Mesothelial cell of epicardium (in vitro differentiated cells): ENCODE measurements at regions not wholly inside any gene's neighbourhood (a gene's known extent, or its start where the extent isn't known, plus 50 kb on each side); places are given as distances from the start of the nearest gene placed in this dataset.

Source experiments
- DNase-seq, 2 experiments: peaks; one replicate each; pipeline ENCODE4 v3.0.0; 2021; ENCODE audit warnings: low spot score in 2 of 2; ENCODE audit not compliant: unreplicated experiment in 2 of 2
- H3K27ac Mint-ChIP-seq: 2 replicates; pipeline ENCODE4 v1.8.0; 2021; ENCODE audit warnings: mixed read lengths
- H3K27me3 Mint-ChIP-seq: 2 replicates; pipeline ENCODE4 v1.8.0; 2021; ENCODE audit warnings: low read depth, mixed read lengths
- H3K36me3 Mint-ChIP-seq: 2 replicates; pipeline ENCODE4 v1.8.0; 2021; ENCODE audit warnings: mixed read lengths
- H3K4me1 Mint-ChIP-seq: 2 replicates; pipeline ENCODE4 v1.8.0; 2021; ENCODE audit warnings: mixed read lengths
- H3K4me3 Mint-ChIP-seq: 2 replicates; pipeline ENCODE4 v1.8.0; 2021; ENCODE audit warnings: mild to moderate bottlenecking, moderate library complexity, mixed read lengths
- H3K9me3 Mint-ChIP-seq: 2 replicates; pipeline ENCODE4 v1.8.0; 2021; ENCODE audit warnings: mixed read lengths
- CTCF ChIP-seq: fragments of 200-600 bp; sonication (generic); IDR thresholded peaks from one replicate; pipeline ENCODE4 v1.5.0; 2021; ENCODE audit warnings: antibody characterized with exemption; ENCODE audit not compliant: unreplicated experiment

GRCh38 chr15:53116169-53116568, 326.0 kb upstream of the ONECUT1 start:
- Mint-ChIP-seq H3K27ac (no peak overlapping the region), H3K27me3 (peaks cover 16% of the 10 kb centered on the region), H3K4me3 (no peak overlapping the region), H3K36me3 (no peaks in the 10 kb centered on the region), H3K9me3 (no peaks in the 10 kb centered on the region), H3K4me1 (no peaks in the 10 kb centered on the region)
- no peak for DNase-seq
- TF ChIP-seq CTCF, result no peak

GRCh38 chr15:53115563-53115962, 325.4 kb upstream of the ONECUT1 start:
- Mint-ChIP-seq H3K9me3 (no peaks in the 10 kb centered on the region), H3K27ac (no peak overlapping the region), H3K4me3 (no peak overlapping the region), H3K27me3 (peaks cover 16% of the 10 kb centered on the region), H3K4me1 (no peaks in the 10 kb centered on the region), H3K36me3 (no peaks in the 10 kb centered on the region)
- DNase-seq, result no peak
- no peak for TF ChIP-seq CTCF

- DNase-seq, result no peak
- no peak overlapping the region for H3K4me3 Mint-ChIP-seq
- peaks cover 19% of the 10 kb centered on the region for H3K27me3 Mint-ChIP-seq
- no peaks in the 10 kb centered on the region for H3K9me3 Mint-ChIP-seq
- TF ChIP-seq CTCF, result no peak
- no peak overlapping the region for H3K27ac Mint-ChIP-seq
- H3K36me3 Mint-ChIP-seq, result no peaks in the 10 kb centered on the region
- no peaks in the 10 kb centered on the region for H3K4me1 Mint-ChIP-seq
Observed at GRCh38 chr15:53114960-53115359, 324.8 kb upstream of the ONECUT1 start.

GRCh38 chr15:53110999-53111398, 320.9 kb upstream of the ONECUT1 start:
- TF ChIP-seq CTCF, result no peak
- no peak for DNase-seq
- Mint-ChIP-seq H3K27me3 (peaks cover 25% of the 10 kb centered on the region), H3K9me3 (no peaks in the 10 kb centered on the region), H3K36me3 (no peaks in the 10 kb centered on the region), H3K4me3 (no peak overlapping the region), H3K27ac (no peak overlapping the region), H3K4me1 (no peaks in the 10 kb centered on the region)

- Mint-ChIP-seq H3K4me3 (no peak overlapping the region), H3K27ac (no peak overlapping the region), H3K4me1 (no peaks in the 10 kb centered on the region), H3K9me3 (no peaks in the 10 kb centered on the region), H3K27me3 (peaks cover 15% of the 10 kb centered on the region), H3K36me3 (no peaks in the 10 kb centered on the region)
- no peak for DNase-seq
- TF ChIP-seq CTCF, result no peak
Observed at GRCh38 chr15:53108319-53108718, 318.2 kb upstream of the ONECUT1 start.

- H3K27me3 Mint-ChIP-seq, result peaks cover 11% of the 10 kb centered on the region
- no peaks in the 10 kb centered on the region for H3K4me1 Mint-ChIP-seq
- H3K36me3 Mint-ChIP-seq, result no peaks in the 10 kb centered on the region
- no peak for TF ChIP-seq CTCF
- H3K4me3 Mint-ChIP-seq, result no peak overlapping the region
- DNase-seq, result no peak
- no peaks in the 10 kb centered on the region for H3K9me3 Mint-ChIP-seq
- H3K27ac Mint-ChIP-seq, result no peak overlapping the region
Observed at GRCh38 chr15:53107855-53108254, 317.7 kb upstream of the ONECUT1 start.
